GM13977 (cell line): ENCODE measurements at regions not wholly inside any gene's neighbourhood (a gene's known extent, or its start where the extent isn't known, plus 50 kb on each side); places are given as distances from the start of the nearest gene placed in this dataset.

Experiments used
- DNase-seq: peaks from one replicate; pipeline ENCODE4 v3.0.0; 2012; ENCODE audit warnings: low spot score
- CTCF ChIP-seq: IDR thresholded peaks from 2 replicates; pipeline ENCODE4 v1.5.1; 2012; ENCODE audit warnings: mild to moderate bottlenecking, control low read depth; ENCODE audit not compliant: insufficient read depth; ENCODE audit errors: extremely low read depth, missing control alignments
- in situ Hi-C: fragments of 300-500 bp; cut with MboI; formaldehyde crosslinking; loops from one replicate; pipeline ENCODE4 v1.12.0; 2022; ENCODE audit warnings: low sequenced_read_pairs, low pct_unique_long_range_greater_than_20kb, mixed read lengths, inconsistent platforms; ENCODE audit not compliant: unreplicated experiment

- no peak for DNase-seq
- TF ChIP-seq CTCF = no peak
- in situ Hi-C loops = no loop called here
Measured at GRCh38 chr3:87420171-87420570, 143.8 kb upstream of the POU1F1 start.

- TF ChIP-seq CTCF = no peak
- no peak for DNase-seq
- in situ Hi-C loops = no loop called here
Measured at GRCh38 chr3:87414271-87414670, 137.9 kb upstream of the POU1F1 start.

DNA sequence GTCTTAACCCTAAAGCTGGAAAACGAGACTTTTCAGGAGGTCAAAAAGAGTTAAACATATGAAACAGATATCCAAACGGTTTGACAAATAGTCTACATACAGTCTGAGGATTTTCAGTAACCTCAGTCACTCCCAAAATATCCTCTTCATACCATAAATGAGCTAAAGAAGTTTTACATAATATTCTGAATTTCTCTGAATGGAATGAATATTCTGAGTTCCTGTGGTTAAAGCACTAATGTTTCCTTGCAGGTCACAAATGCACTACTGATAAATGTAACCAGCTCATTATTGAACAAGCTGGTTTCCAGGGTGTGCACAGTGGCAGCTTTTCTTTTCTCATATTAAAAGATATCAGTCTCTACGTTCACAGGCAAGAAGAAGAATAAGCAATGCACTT lies 137.4 kb upstream of the POU1F1 start:
- DNase-seq = no peak
- TF ChIP-seq CTCF = no peak
- in situ Hi-C loops = no loop called here

DNA sequence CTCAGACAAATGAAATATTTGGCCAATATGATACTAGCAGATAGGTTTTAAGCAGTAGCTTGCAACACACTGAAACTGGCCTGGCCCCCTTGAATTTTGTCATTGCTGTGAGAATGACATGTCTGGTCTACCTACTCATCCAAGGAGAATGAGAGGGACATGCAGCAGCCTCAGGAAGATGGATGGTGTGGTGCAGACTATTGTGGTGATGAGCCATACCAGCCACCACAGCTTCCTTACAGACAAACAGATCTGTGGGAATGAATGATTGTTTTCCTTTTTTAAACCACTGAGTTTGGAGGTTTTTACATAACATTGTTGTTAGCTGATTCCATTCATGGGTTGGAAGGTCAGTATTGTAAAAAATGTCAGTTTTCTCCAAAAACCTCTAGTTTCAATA lies 133.7 kb upstream of the POU1F1 start:
- no peak for TF ChIP-seq CTCF
- DNase-seq = no peak
- in situ Hi-C loops = no loop called here

DNA sequence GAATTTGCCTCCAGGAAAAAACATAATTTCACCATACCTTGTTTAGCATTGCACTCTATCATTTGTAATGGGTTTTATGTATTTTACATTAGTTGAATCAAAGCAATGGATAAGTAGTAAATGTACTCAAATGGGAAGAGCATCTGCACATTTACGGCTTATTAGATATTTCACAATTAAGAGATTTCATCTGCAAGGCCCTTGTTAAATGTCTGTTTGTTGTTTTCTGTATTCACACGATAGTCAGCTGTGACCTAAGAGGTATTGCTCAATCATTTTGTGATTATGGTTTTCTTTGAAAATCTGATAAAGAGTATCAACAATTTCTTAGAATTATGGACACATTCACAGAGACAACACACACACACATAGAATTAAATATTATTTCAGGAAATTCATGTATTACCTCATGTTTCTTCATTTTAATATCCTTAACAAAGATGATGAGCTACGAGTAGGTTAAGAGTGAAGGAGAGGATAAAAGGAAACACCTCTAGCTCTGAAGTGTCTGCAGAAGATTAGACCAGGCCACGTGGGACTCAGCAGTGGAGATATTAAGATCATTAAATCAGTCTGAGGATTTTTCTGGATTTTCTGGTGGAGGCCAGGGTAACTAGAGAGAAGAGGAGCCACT lies 121.9 kb upstream of the POU1F1 start:
- DNase-seq = no peak
- in situ Hi-C loops = no loop called here
- TF ChIP-seq CTCF = no peak

GRCh38 chr3:87397211-87397610 lies 120.8 kb upstream of the POU1F1 start:
- TF ChIP-seq CTCF = no peak
- DNase-seq = no peak
- in situ Hi-C loops = no loop called here

DNA sequence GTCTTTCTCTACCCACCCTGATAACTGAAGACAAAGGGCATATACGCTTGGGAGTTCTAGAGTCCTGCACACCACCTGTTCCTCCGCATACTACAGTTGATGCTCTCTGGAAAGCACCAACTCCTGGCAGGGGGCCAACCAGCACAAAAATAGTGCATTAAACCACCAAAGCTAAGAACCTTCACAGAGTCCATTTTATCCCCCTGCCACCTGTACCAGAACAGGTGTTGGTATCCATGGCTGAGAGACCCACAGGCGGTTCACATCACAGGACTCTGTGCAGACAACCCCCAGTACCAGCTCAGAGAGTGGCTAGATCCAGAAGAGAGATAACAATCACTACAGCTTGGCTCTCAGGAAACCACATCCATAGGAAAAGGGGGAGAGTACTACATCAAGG lies 114.4 kb upstream of the POU1F1 start:
- in situ Hi-C loops = no loop called here
- no peak for DNase-seq
- no peak for TF ChIP-seq CTCF
